Gastrocnemius medialis (tissue), 4 donors: ENCODE measurements at regions not wholly inside any gene's neighbourhood (a gene's known extent, or its start where the extent isn't known, plus 50 kb on each side); places are given as distances from the start of the nearest gene placed in this dataset.

Experiments
- POLR2A ChIP-seq, 2 donors: fragments of 450-650 bp; IDR thresholded peaks; one replicate each; pipeline ENCODE4 v1.6.1; 2017; ENCODE audit warnings: antibody characterized with exemption in 2 of 2, mild to moderate bottlenecking in 2 of 2, moderate library complexity in 2 of 2
- TF ChIP-seq, protein P1 (sequence below), 5 experiments: fragments of 450-650 bp in 3 of 5; fragments of 200-600 bp in 2 of 5; sonication (generic) in 2 of 5; IDR thresholded peaks in 4 of 5; conservative IDR thresholded peaks in 1 of 5; 1 replicate in 4 of 5; 2 replicates in 1 of 5; pipeline ENCODE4 v1.5.1; 2016 to 2019; ENCODE audit warnings: antibody characterized with exemption in 5 of 5, mild to moderate bottlenecking in 3 of 5, moderate library complexity in 3 of 5

DNA sequence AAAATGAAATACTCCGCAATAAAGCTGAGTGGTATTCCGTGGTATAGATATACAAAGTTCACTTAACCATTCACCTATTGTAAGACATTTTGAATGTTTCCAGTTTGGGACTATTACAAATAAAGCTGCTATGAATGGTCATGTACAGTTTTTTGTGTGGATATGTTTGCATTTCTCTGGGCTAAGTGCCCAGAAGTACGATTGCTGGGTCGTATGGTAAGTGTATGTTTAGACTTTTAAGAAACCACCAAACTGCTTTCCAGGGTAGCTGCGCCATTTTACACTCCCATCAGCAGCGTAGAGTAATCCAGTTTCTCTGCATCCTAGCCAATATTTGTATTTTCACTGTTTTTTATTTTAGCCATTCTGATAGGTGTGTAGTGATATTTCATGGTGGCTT is 208.4 kb upstream of the TLE3 start:
- TF ChIP-seq, protein P1, sequence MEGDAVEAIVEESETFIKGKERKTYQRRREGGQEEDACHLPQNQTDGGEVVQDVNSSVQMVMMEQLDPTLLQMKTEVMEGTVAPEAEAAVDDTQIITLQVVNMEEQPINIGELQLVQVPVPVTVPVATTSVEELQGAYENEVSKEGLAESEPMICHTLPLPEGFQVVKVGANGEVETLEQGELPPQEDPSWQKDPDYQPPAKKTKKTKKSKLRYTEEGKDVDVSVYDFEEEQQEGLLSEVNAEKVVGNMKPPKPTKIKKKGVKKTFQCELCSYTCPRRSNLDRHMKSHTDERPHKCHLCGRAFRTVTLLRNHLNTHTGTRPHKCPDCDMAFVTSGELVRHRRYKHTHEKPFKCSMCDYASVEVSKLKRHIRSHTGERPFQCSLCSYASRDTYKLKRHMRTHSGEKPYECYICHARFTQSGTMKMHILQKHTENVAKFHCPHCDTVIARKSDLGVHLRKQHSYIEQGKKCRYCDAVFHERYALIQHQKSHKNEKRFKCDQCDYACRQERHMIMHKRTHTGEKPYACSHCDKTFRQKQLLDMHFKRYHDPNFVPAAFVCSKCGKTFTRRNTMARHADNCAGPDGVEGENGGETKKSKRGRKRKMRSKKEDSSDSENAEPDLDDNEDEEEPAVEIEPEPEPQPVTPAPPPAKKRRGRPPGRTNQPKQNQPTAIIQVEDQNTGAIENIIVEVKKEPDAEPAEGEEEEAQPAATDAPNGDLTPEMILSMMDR (IDR thresholded peaks at IDR 0.05 in 4 of 5, conservative IDR thresholded peaks at IDR 0.05 in 1 of 5) = no peak
- TF ChIP-seq POLR2A (IDR thresholded peaks at IDR 0.05) = no peak
